NCI-H345 treated with DMSO at 0.1 percent for 48 hours (cell line): ENCODE measurements at regions not wholly inside any gene's neighbourhood (a gene's known extent, or its start where the extent isn't known, plus 50 kb on each side); places are given as distances from the start of the nearest gene placed in this dataset.
"Not testable (repeated sequence)": the region's sequence is repeated elsewhere in the genome, so short reads cannot be mapped to it uniquely, and the experiment has no call there.

Experiments used
- DNase-seq: peaks from one replicate; lab custom pipeline; 2025; ENCODE audit not compliant: unreplicated experiment; lab: John Stamatoyannopoulos, UW

DNA sequence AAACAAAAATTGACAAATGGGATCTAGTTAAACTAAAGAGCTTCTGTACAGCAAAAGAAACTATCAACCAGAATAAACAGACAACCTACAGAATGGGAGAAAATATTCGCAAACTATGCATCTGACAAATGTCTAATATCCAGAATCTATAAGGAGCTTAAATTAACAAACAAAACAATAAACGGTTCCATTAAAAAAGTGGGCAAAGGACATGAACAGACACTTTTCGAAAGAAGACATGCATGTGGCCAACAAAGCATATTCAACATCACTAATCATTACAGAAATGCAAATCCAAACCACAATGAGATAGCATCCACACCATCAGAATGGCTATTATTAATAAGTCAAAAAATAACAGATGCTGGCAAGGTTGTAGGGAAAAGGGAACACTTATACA is 50.5 kb upstream of the MED13L start:
- not testable (repeated sequence) for DNase-seq

DNA sequence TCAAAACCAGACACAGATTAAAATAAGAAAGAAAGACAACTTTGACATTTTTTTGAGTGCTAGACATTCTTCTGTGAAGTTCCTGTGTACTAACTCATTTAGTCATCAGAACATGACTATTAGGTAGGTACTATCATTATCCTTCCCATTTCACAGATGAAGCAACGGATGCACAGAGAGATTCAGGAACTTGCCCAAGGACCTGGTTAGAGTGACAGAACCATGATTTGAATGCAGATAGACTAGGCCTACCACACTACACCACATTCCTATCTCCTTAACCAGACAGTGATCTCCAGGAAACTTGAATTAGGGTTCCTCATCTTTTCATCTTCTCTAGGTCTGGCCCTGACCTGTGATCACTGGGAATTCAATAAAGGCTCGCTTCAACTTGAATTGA is 54.4 kb upstream of the MED13L start:
- no peak for DNase-seq

DNA sequence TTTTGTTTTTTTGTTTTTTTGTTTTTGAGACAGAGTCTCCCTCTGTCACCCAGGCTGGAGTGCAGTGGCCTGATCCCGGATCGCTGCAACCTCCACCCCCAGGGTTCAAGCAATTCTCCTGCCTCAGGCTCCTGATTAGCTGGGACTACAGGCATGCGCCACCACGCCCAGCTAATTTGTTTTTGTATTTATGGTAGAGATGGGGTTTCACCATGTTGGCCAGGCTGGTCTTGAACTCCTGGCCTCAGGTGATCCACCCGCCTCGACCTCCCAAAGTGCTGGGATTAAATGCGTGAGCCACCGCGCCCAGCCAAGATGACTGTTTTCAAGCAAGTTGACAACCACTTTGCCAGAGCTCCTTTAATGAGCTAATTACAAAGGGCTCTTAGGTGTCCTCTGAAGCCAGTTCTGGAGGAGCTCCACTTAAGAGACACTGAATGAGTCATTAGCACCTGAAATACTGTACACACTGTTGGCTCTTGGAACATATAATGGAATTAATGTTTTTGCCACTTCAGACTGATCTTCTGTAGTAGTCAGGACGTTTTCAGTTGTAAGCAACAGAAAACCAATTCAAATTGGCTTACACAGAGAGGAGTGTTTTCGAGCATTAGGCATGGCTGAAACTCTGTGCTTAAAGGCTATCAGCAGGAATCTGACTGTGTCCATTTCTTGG is 55.4 kb upstream of the MED13L start:
- DNase-seq: no peak

GRCh38 chr12:116333402-116333801 is 55.9 kb upstream of the MED13L start:
- DNase-seq: no peak

DNA sequence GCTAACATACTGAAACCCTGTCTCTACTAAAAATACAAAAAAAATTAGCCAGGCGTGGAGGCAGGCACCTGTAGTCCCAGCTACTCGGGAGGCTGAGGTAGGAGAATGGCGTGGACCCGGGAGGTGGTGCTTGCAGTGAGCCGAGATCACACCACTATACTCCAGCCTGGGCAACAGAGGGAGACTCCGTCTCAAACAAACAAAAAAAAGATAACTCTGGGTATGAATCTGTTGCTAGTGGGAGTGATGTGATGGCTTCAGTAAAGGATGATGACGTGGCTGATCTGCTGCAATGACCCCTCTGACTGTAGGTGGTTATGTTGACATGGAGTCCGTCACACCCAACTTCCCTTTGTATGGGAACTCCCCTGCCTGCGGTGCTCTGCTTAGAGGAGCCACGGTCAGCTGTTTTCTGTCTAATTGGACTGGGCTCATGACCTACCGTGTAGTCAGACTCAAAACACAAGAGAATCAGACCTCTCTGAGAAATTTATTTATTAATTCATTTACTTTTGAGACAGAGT is 59.1 kb upstream of the MED13L start:
- no peak for DNase-seq

- no peak for DNase-seq
Observed at GRCh38 chr12:116337312-116337711, 59.8 kb upstream of the MED13L start.

GRCh38 chr12:116338064-116338846 is 60.8 kb upstream of the MED13L start:
- DNase-seq: no peak

DNA sequence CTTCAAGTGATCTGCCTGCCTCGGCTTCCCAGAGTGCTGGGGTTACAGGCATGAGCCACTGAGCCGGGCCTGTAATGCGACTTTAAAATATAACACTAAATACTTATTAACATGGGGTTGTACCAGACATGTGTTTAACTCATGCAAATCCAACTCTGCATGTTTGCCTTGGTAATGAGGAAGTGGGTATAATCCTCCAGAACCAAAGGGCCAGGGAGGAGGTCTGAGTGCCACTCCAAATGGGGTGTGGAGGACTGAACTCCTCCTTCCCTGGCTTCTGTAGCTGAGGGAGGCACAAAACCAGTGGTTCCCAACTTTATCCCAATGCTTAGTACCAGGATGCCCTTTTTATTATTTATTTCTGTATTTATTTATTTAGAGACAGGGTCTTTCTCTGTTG is 61.6 kb upstream of the MED13L start:
- DNase-seq: no peak

DNA sequence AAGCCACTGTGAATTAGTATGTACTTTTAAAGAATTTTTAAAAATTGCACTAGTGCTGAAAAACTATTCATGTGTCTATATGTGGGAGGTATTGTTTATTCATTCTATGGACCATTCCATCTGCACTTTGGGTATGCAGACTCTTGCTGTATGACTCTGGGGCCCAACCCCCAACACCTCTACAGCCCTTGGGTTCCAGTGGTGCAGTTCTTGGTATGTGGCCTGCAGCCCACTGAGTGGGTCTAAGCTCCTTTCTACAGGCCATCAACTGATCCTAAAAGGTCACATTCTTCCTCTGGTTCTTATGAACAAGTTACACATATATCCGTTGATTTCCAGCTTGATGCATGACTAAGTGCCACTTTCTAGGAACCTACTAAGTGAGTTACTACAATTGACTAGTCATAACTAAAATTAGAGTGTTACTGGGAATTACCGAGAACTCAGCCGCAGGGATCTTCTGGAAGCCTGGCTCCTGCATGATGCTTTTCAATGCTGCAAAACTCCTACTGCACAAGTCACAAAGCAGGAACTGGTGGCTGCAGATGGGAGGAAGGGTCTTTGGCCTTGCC is 62.4 kb upstream of the MED13L start:
- DNase-seq: no peak

GRCh38 chr12:116343331-116343884 is 65.9 kb upstream of the MED13L start:
- DNase-seq: no peak

DNA sequence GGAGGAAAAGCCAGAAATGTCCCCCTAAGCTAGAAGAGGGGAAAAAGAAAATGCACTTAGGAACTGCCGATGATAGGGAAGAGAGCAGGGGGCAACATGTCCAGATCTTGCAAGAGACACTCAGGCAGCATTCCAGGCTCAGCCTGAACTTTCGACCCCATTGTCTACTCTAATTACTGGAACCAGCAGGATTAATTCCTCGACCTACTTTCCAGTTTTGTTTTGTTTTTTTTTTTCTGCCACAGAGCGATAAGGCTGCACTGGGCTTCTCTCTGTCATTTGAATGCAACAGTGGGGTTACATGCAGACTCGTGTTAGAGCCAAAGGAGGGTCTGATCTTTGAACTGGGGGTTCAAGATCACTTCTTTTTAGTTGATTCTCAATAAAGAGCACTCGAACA is 68.7 kb upstream of the MED13L start:
- DNase-seq: no peak

- no peak for DNase-seq
Observed at GRCh38 chr12:116346741-116347140, 69.2 kb upstream of the MED13L start.

DNA sequence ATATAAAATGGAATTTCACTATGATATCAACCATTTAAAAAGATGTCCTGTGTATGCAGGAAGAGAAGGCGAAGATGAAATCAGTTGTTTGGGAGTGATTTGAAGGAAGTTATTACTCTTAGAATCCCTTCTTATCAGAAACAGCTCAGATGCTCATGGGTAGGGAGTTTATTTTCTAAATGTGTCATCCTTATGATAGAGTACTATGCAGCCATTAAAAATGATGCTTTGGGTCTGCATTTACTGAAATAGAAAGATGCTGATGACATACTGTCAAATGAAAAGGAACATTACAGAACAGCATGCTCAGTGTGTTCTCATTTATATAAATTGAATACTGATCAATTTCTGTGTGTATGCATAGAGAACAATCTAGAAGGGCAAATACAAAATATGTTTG is 69.8 kb upstream of the MED13L start:
- DNase-seq: no peak

GRCh38 chr12:116352315-116352835 is 74.9 kb upstream of the MED13L start:
- no peak for DNase-seq

GRCh38 chr12:116353958-116354357 is 76.5 kb upstream of the MED13L start:
- no peak for DNase-seq

GRCh38 chr12:116354534-116354933 is 77.0 kb upstream of the MED13L start:
- DNase-seq: no peak

GRCh38 chr12:116354950-116355783 is 77.7 kb upstream of the MED13L start:
- DNase-seq: no peak

DNA sequence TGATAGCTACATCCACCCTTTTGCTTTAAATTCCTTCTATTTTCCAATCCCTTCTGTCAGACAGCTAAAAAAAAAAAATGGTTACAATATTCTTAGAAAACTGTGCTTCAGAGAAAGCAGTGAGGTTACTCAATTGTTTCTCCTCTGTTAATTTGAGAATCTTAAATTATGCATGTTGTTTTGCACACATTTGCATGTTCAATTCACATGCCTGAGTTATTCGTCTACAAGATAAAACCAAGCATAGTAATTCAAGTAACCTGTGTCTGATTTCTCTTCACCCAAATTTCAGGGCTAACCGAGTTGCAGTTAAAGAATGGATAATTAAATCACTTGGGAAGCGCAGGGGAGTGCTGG is 81.0 kb upstream of the MED13L start:
- no peak for DNase-seq

DNA sequence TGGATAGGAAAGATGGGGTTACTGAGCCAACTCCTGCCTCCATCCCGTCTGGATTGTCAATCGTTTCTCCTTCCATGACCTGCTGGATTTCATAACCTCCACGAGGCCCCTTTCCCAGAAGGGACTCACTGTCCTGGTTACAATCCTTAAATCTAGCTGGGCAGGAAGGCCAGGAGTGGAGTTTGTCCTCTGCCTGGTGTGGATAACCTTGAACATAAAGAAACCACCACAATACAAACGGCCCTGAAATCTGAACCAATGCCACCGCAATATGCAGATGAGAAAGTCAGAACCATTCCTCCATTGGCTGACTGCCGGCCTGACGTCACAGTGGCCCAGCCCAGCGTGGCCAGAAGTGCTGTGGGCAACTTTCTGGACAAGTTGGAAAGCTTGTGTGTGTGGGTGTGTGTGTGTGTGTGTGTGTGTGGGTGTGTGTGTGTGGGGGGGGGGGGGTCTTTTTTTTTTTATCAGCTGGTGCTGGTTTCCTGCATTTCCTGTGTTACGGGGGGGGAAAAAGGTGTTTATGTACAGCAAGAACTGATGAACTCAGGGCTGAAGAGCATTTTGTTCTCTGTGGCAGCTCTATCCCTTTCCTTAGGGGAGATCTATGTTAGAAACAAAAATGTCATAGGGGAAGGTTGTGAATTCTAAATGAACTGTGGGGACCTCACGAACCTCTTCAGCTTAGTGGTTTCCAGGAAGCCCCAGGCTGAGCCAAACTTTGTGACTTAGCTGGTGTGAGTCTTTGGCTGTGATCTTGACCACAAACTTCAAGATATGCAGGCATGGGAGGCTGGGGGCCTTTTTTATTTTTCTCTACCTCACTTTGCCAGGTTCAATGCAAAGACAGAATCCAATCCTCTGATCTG is 81.6 kb upstream of the MED13L start:
- no peak for DNase-seq
